ENCODE measurements at regions not wholly inside any gene's neighbourhood (a gene's known extent, or its start where the extent isn't known, plus 50 kb on each side); places are given as distances from the start of the nearest gene placed in this dataset.

GRCh38 chr18:10310626-10311025, 143.8 kb upstream of the APCDD1 start:
- in situ Hi-C loops (cut with MboI; ENCODE audit: low sequenced_read_pairs), result no loop called here

More at GRCh38 chr18:10310626-10311025, 143.8 kb upstream of the APCDD1 start:
- DNase-seq (no peak), ATAC-seq (ENCODE audit: low read depth) (no peak)
- Histone ChIP-seq H3K27ac (ENCODE audit: insufficient read depth, low read length) (no peak overlapping the region), H4K20me1 (ENCODE audit: insufficient read depth, low read length) (no peaks in the 10 kb centered on the region), H4K5ac (ENCODE audit: low read depth, low read length) (no peak overlapping the region), H3K4me1 (ENCODE audit: control insufficient read depth, insufficient read depth, low read length) (no peaks in the 10 kb centered on the region), H3K14ac (replicated peaks; ENCODE audit: low read depth, low read length) (no peak overlapping the region), H2AK5ac (ENCODE audit: low read depth, low read length) (no peak overlapping the region), H3K9me1 (ENCODE audit: insufficient read depth, low read length) (no peaks in the 10 kb centered on the region), H3K9me3 (ENCODE audit: control insufficient read depth, insufficient read depth, low read length) (no peaks in the 10 kb centered on the region), H3K27me3 (ENCODE audit: control insufficient read depth, insufficient read depth, low read length) (peaks cover 3% of the 10 kb centered on the region; the same call in 1 of the 2 replicates), H3K4me2 (ENCODE audit: low read depth, low read length) (no peak overlapping the region), H2BK5ac (ENCODE audit: low read depth, low read length, poor library complexity, severe bottlenecking) (no peak overlapping the region), H4K91ac (ENCODE audit: insufficient read depth, low read depth, low read length) (no peak overlapping the region), H3K56ac (ENCODE audit: extremely low read depth, insufficient read depth, low read length) (no peak overlapping the region), H3K4me3 (ENCODE audit: insufficient read depth, low read depth, low read length) (no peak overlapping the region), H2BK120ac (ENCODE audit: low read depth, low read length) (no peak overlapping the region), H4K8ac (ENCODE audit: low read depth in 2 of 2, low read length in 2 of 2) (no peak overlapping the region), H2AFZ (replicated peaks; ENCODE audit: low read length, poor library complexity) (no peak overlapping the region), H3K23ac (ENCODE audit: low read depth, low read length) (no peak overlapping the region), H2BK20ac (ENCODE audit: low read depth, low read length) (no peak overlapping the region), H3K4ac (ENCODE audit: low read depth, low read length) (no peak overlapping the region), H3K36me3 (ENCODE audit: control insufficient read depth, insufficient read depth, low read length) (no peaks in the 10 kb centered on the region), H3K9ac (ENCODE audit: low read depth, low read length) (no peak overlapping the region), H2BK15ac (ENCODE audit: low read depth, low read length) (no peak overlapping the region), H3K79me1 (ENCODE audit: low read depth in 1 of 2, low read length in 2 of 2) (no peaks in the 10 kb centered on the region), H3K18ac (ENCODE audit: low read depth, low read length) (no peak overlapping the region), H2AK9ac (replicated peaks; ENCODE audit: low read depth, low read length, poor library complexity) (no peak overlapping the region)
- ChIA-PET POLR2A (ENCODE audit: unreplicated experiment) (no interaction called here), CTCF (interaction anchor here (0.6 kb wide), 1 partner anchor 1510 kb away, joined by 4 read pairs; no protein-coding TSS in a partner anchor)
- BruUV-seq (replicated peaks), result no TSS peak
- dilution Hi-C loops (cut with HindIII; ENCODE audit: low sequenced_read_pairs, unreplicated experiment) (no loop called here), intact Hi-C loops (cut with micrococcal nuclease) (no loop called here)
- TF ChIP-seq POLR2A (IDR thresholded peaks at IDR 0.05; ENCODE audit: low read depth, low read length) (no peak), NFE2L2 (IDR thresholded peaks at IDR 0.05; ENCODE audit: low read depth, low read length) (no peak), RCOR1 (IDR thresholded peaks at IDR 0.05; ENCODE audit: insufficient replicate concordance, low read length) (no peak), SMC3 (IDR thresholded peaks at IDR 0.05; ENCODE audit: low read depth, low read length) (no peak), FOS (IDR thresholded peaks at IDR 0.05; ENCODE audit: low read depth, low read length) (no peak), BHLHE40 (IDR thresholded peaks at IDR 0.05; ENCODE audit: low read depth, low read length) (no peak), ELK1 (IDR thresholded peaks at IDR 0.05; ENCODE audit: borderline replicate concordance, low read depth, low read length) (no peak), MXI1 (IDR thresholded peaks at IDR 0.05; ENCODE audit: borderline replicate concordance, low read depth, low read length) (no peak), CHD1 (IDR thresholded peaks at IDR 0.05; ENCODE audit: low read depth, low read length) (no peak), CEBPB (IDR thresholded peaks at IDR 0.05; ENCODE audit: low read depth, low read length) (no peak), RAD21 (IDR thresholded peaks at IDR 0.05; ENCODE audit: low read length) (no peak), RFX5 (IDR thresholded peaks at IDR 0.05; ENCODE audit: low read depth, low read length) (no peak)
- WGBS, 2 experiments (ENCODE audit: extremely low coverage in 2 of 2, insufficient read length in 1 of 2), result no CpG with 5 or more reads among the region's 4 CpGs

All from IMR-90 (cell line).